GM18519 (cell line): ENCODE measurements at regions not wholly inside any gene's neighbourhood (a gene's known extent, or its start where the extent isn't known, plus 50 kb on each side); places are given as distances from the start of the nearest gene placed in this dataset.
"Not testable (repeated sequence)": the region's sequence is repeated elsewhere in the genome, so short reads cannot be mapped to it uniquely, and the experiment has no call there.

Experiments used
- ATAC-seq: cut with Tn5 transposase; IDR thresholded peaks from one replicate; pipeline ENCODE4 v1.9.1; 2021; ENCODE audit warnings: mild to moderate bottlenecking, moderate library complexity; ENCODE audit not compliant: unreplicated experiment, low FRiP score

GRCh38 chr3:164927728-164928127 is 150.6 kb downstream of the SI start:
- ATAC-seq, result no peak

- ATAC-seq, result no peak
These were observed 159.4 kb downstream of the SI start for GRCh38 chr3:164918905-164919304.

GRCh38 chr3:164912916-164913315 is 165.4 kb downstream of the SI start:
- ATAC-seq, result no peak

GRCh38 chr3:164903820-164904451 is 174.4 kb downstream of the SI start:
- ATAC-seq, result no peak

GRCh38 chr3:164897342-164897741 is 181.0 kb downstream of the SI start:
- no peak for ATAC-seq

GRCh38 chr3:164890061-164890460 is 188.2 kb downstream of the SI start:
- ATAC-seq, result no peak

GRCh38 chr3:164883171-164883570 is 195.1 kb downstream of the SI start:
- no peak for ATAC-seq

GRCh38 chr3:164879201-164879600 is 199.1 kb downstream of the SI start:
- ATAC-seq, result no peak

GRCh38 chr3:164864454-164864853 is 213.8 kb downstream of the SI start:
- ATAC-seq, result no peak

GRCh38 chr3:164852866-164853265 is 225.4 kb downstream of the SI start:
- no peak for ATAC-seq

- ATAC-seq, result no peak
These were observed 226.4 kb downstream of the SI start for GRCh38 chr3:164851905-164852304.

- ATAC-seq, result no peak
These were observed 227.1 kb downstream of the SI start for GRCh38 chr3:164851204-164851603.

GRCh38 chr3:164848923-164849322 is 229.4 kb downstream of the SI start:
- no peak for ATAC-seq

GRCh38 chr3:164845739-164846138 is 232.6 kb downstream of the SI start:
- no peak for ATAC-seq

GRCh38 chr3:164832216-164832615 is 246.1 kb downstream of the SI start:
- no peak for ATAC-seq

GRCh38 chr3:164818318-164818717 is 260.0 kb downstream of the SI start:
- ATAC-seq, result no peak

- ATAC-seq, result no peak
These were observed 264.2 kb downstream of the SI start for GRCh38 chr3:164814106-164814505.

- no peak for ATAC-seq
These were observed 266.3 kb downstream of the SI start for GRCh38 chr3:164812042-164812441.

GRCh38 chr3:164806188-164806587 is 272.1 kb downstream of the SI start:
- ATAC-seq, result no peak

GRCh38 chr3:164794099-164794498 is 284.2 kb downstream of the SI start:
- no peak for ATAC-seq

- ATAC-seq, result no peak
These were observed 287.0 kb downstream of the SI start for GRCh38 chr3:164791263-164791662.

GRCh38 chr3:164784407-164784806 is 293.9 kb downstream of the SI start:
- ATAC-seq, result not testable (repeated sequence)

GRCh38 chr3:164781755-164782154 is 296.5 kb downstream of the SI start:
- ATAC-seq, result no peak
